Transverse colon (tissue), 4 donors: ENCODE measurements at regions not wholly inside any gene's neighbourhood (a gene's known extent, or its start where the extent isn't known, plus 50 kb on each side); places are given as distances from the start of the nearest gene placed in this dataset.

ENCODE experiments used
- DNase-seq: peaks from one replicate; pipeline ENCODE4 v3.0.0-alpha.2; 2019
- H3K27ac ChIP-seq, 4 donors: fragments of 200-600 bp; sonication (generic); 2 replicates each; pipeline ENCODE4 v1.5.1; 2016 to 2018; ENCODE audit warnings: inconsistent platforms in 4 of 4
- H3K27me3 ChIP-seq: fragments of 200-600 bp; sonication (generic); 2 replicates; pipeline ENCODE4 v1.5.1; 2017; ENCODE audit warnings: inconsistent platforms
- H3K36me3 ChIP-seq, 4 donors: fragments of 200-600 bp; sonication (generic); 2 replicates each; pipeline ENCODE4 v1.5.1; 2017 to 2019; ENCODE audit warnings: inconsistent platforms in 4 of 4
- H3K4me1 ChIP-seq, 4 donors: fragments of 200-600 bp; sonication (generic); 2 replicates each; pipeline ENCODE4 v1.5.1; 2017 to 2020; ENCODE audit warnings: inconsistent platforms in 4 of 4
- H3K4me3 ChIP-seq, 4 donors: fragments of 200-600 bp; sonication (generic); 1 replicate in 1 of 4; 2 replicates in 3 of 4; pipeline versions ENCODE4 v1.5.1 to v1.6.1; 2017 to 2019; ENCODE audit warnings: inconsistent platforms in 4 of 4
- H3K9me3 ChIP-seq, 2 donors: fragments of 200-600 bp; sonication (generic); 2 replicates each; pipeline ENCODE4 v1.5.1; 2017 to 2019; ENCODE audit warnings: inconsistent platforms in 2 of 2
- EP300 ChIP-seq: sonication (generic); formaldehyde crosslinking; IDR thresholded peaks from one replicate; pipeline ENCODE4 v1.6.1; 2017; ENCODE audit warnings: antibody characterized with exemption, low read depth
- POLR2A ChIP-seq: fragments of 450-650 bp; IDR thresholded peaks from one replicate; pipeline ENCODE4 v1.6.1; 2016; ENCODE audit warnings: antibody characterized with exemption, mild to moderate bottlenecking, moderate library complexity
- POLR2AphosphoS5 ChIP-seq, 3 donors: sonication (generic); formaldehyde crosslinking; IDR thresholded peaks; one replicate each; pipeline ENCODE4 v1.6.1; 2016; ENCODE audit warnings: antibody characterized with exemption in 3 of 3
- WGBS, 2 donors: methylation state at CpG; one replicate each; pipeline ENCODE4 v1.1.5; 2018; ENCODE audit warnings: low coverage in 1 of 2; 5-methylcytosine and 5-hydroxymethylcytosine counted together
- in situ Hi-C, 4 donors: fragments of 200-750 bp; cut with MboI; loops; one replicate each; pipeline versions ENCODE4 v1.15.0 to v1.15.1; 2017; ENCODE audit warnings: low sequenced_read_pairs in 3 of 4, low pct_ligation_motif_present in 1 of 4, low pct_unique_long_range_greater_than_20kb in 1 of 4
- intact Hi-C: fragments of 100-400 bp; cut with DNase I; formaldehyde crosslinking; loops from one replicate; pipeline ENCODE4 v1.15.1; 2023; ENCODE audit warnings: low total_unique reads
- TF ChIP-seq, protein P1 (sequence below), 5 experiments: fragments of 200-600 bp in 3 of 5; fragments of 450-650 bp in 2 of 5; sonication (generic) in 3 of 5; IDR thresholded peaks; 1 replicate in 2 of 5; 2 replicates in 3 of 5; pipeline ENCODE4 v1.5.1; 2016 to 2017; ENCODE audit warnings: antibody characterized with exemption in 5 of 5, inconsistent platforms in 3 of 5, mild to moderate bottlenecking in 2 of 5, moderate library complexity in 1 of 5

GRCh38 chr11:119580751-119581150 is 148.2 kb downstream of the NECTIN1 start:
- TF ChIP-seq EP300 (no peak), POLR2AphosphoS5 (IDR thresholded peaks at IDR 0.05) (no peak), POLR2A (no peak)
- TF ChIP-seq, protein P1, sequence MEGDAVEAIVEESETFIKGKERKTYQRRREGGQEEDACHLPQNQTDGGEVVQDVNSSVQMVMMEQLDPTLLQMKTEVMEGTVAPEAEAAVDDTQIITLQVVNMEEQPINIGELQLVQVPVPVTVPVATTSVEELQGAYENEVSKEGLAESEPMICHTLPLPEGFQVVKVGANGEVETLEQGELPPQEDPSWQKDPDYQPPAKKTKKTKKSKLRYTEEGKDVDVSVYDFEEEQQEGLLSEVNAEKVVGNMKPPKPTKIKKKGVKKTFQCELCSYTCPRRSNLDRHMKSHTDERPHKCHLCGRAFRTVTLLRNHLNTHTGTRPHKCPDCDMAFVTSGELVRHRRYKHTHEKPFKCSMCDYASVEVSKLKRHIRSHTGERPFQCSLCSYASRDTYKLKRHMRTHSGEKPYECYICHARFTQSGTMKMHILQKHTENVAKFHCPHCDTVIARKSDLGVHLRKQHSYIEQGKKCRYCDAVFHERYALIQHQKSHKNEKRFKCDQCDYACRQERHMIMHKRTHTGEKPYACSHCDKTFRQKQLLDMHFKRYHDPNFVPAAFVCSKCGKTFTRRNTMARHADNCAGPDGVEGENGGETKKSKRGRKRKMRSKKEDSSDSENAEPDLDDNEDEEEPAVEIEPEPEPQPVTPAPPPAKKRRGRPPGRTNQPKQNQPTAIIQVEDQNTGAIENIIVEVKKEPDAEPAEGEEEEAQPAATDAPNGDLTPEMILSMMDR (IDR thresholded peaks at IDR 0.05), result no peak
- in situ Hi-C loops (no loop called here), intact Hi-C loops (no loop called here)
- H3K36me3 ChIP-seq, result no peaks in the 10 kb centered on the region
- DNase-seq, result no peak
- H3K4me3 ChIP-seq, result no peak overlapping the region
- no peaks in the 10 kb centered on the region for H3K9me3 ChIP-seq
- no peak overlapping the region for H3K27ac ChIP-seq
- 62% methylated on average over 1 of the region's 1 CpG; no CpG with 5 or more reads in 1 of the 2 donors for WGBS, 2 donors
- H3K4me1 ChIP-seq, result peaks cover 0 to 17% (median 15%) of the 10 kb centered on the region in 4 donors
- H3K27me3 ChIP-seq, result peaks cover 37% of the 10 kb centered on the region

DNA sequence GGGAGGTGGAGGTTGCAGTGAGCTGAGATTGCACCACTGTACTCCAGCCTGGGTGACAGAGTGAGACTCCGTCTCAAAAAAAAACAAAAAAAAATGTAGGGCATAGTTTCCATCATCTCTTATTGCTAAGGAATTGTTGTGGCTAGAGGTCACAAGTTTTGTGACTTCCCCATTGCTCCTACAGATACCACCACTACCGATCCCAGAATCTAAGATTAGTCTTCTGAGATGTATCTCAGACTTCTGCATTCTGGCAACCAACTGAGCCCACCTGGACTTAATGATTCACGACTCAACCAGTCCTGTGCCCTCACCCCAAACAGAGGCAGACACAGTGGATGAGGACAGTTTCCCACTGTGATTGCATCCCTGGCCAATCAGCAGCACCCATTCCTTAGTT is 148.9 kb downstream of the NECTIN1 start:
- H3K36me3 ChIP-seq, result no peaks in the 10 kb centered on the region
- H3K4me1 ChIP-seq, result peaks cover 0 to 13% (median 12%) of the 10 kb centered on the region in 4 donors
- 67 to 78% methylated on average over 1 to 3 of the region's 3 CpGs for WGBS, 2 donors
- H3K27ac ChIP-seq, result no peak overlapping the region
- DNase-seq, result no peak
- H3K4me3 ChIP-seq, result no peak overlapping the region
- intact Hi-C loops (no loop called here), in situ Hi-C loops (no loop called here)
- peaks cover 30% of the 10 kb centered on the region for H3K27me3 ChIP-seq
- TF ChIP-seq POLR2AphosphoS5 (IDR thresholded peaks at IDR 0.05), result no peak
- no peaks in the 10 kb centered on the region for H3K9me3 ChIP-seq

DNA sequence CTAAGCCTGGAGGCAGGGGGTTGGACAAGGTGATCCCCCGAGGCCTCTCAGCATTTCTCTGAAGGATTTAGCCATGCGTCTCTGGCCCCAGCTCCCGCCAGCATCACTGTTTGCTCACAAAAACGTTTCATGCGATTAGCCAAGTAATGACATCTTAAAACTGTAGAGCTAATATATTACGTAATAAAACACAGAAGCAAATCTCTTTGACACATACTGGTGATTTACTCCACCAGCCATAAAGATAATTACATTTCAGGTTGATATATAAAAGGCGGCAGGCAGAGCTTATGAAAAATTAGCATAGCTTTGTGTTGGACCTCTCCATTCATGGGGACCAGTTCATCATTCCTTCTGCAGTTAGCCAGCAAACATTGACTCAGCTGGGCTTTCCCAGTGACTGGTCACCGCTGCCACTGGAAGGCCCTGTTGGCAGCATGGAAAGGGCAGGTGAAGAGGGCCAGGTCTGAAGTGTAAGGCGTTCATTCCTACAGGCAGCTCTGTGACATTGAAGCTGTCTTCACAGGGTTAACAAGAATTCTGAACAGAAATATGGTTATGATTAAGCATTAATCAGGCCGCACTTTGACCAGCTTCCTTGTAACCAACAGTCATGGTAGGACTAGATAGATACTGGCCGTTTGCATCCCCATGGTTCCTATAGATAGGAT is 150.3 kb downstream of the NECTIN1 start:
- DNase-seq, result no peak
- WGBS, 2 donors, result 62 to 69% methylated on average over 6 to 11 of the region's 11 CpGs
- H3K9me3 ChIP-seq, result no peaks in the 10 kb centered on the region
- H3K4me3 ChIP-seq, result no peak overlapping the region
- in situ Hi-C loops (no loop called here), intact Hi-C loops (no loop called here)
- peaks cover 16% of the 10 kb centered on the region for H3K27me3 ChIP-seq
- H3K27ac ChIP-seq, result no peak overlapping the region
- no peaks in the 10 kb centered on the region for H3K36me3 ChIP-seq
- TF ChIP-seq POLR2AphosphoS5 (IDR thresholded peaks at IDR 0.05) (no peak), EP300 (no peak), POLR2A (no peak)
- TF ChIP-seq, protein P1 (IDR thresholded peaks at IDR 0.05), result no peak
- no peaks in the 10 kb centered on the region for H3K4me1 ChIP-seq

DNA sequence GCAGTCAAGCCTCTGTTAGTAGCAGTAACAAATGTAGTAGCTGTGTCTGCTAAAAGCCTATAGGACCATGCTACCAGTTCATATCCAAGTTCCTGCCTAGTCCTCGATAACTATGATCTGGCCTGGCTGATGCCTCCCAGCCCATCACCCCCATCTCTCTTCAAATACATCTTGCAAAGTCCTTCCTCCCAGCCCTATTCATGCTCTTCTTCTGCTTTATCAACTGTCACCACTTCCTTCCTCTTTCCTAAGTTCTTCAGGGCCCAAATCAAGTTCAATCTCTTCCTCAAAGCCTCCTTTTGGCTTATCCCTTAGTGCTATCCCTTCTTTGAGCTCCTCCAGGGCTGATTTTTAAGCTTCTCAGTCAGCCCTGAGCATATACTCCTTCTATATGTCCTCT is 150.9 kb upstream of the THY1 start:
- Histone ChIP-seq H3K36me3 (no peaks in the 10 kb centered on the region), H3K9me3 (no peaks in the 10 kb centered on the region), H3K27me3 (no peaks in the 10 kb centered on the region), H3K4me3 (no peak overlapping the region), H3K4me1 (no peaks in the 10 kb centered on the region), H3K27ac (no peak overlapping the region)
- 80 to 89% methylated on average over 1 of the region's 1 CpG for WGBS, 2 donors
- in situ Hi-C loops (no loop called here), intact Hi-C loops (no loop called here)
- TF ChIP-seq POLR2AphosphoS5 (IDR thresholded peaks at IDR 0.05) (no peak), EP300 (no peak), POLR2A (no peak)
- TF ChIP-seq, protein P1 (IDR thresholded peaks at IDR 0.05), result no peak
- no peak for DNase-seq
